ENCODE measurements at regions not wholly inside any gene's neighbourhood (a gene's known extent, or its start where the extent isn't known, plus 50 kb on each side); places are given as distances from the start of the nearest gene placed in this dataset.

GRCh38 chr2:167640096-167640495, 607.3 kb downstream of the STK39 start:
- Histone ChIP-seq H2BK120ac (replicated peaks; ENCODE audit: low read depth, low read length) (no peak overlapping the region), H3K36me3 (ENCODE audit: control insufficient read depth in 2 of 4, insufficient read depth in 4 of 4, low read length in 3 of 4) (no peaks in the 10 kb centered on the region), H2BK12ac (ENCODE audit: low read depth, low read length) (no peak overlapping the region), H3K4me1 (replicated peaks in 1 of 4; ENCODE audit: control insufficient read depth in 3 of 4, insufficient read depth in 4 of 4, low read length in 3 of 4) (no peaks in the 10 kb centered on the region), H3K9me3 (ENCODE audit: insufficient read depth in 2 of 2, low read depth in 1 of 2, low read length in 1 of 2) (no peaks in the 10 kb centered on the region), H3K27me3 (replicated peaks in 1 of 4; ENCODE audit: control insufficient read depth in 3 of 4, extremely low read depth in 1 of 4, insufficient read depth in 3 of 4, low read length in 3 of 4) (no peaks in the 10 kb centered on the region), H4K8ac (ENCODE audit: extremely low read depth, insufficient read depth, low read length) (no peak overlapping the region), H2AK5ac (ENCODE audit: low read depth, low read length) (no peak overlapping the region), H3K4me2 (ENCODE audit: insufficient read depth in 1 of 2, low read depth in 2 of 2, low read length in 2 of 2) (no peak overlapping the region), H2BK20ac (ENCODE audit: low read length) (no peak overlapping the region), H3K4me3 (ENCODE audit: extremely low read depth in 1 of 4, insufficient read depth in 2 of 4, low read depth in 3 of 4, low read length in 4 of 4) (no peak overlapping the region), H4K20me1 (replicated peaks in 1 of 2; ENCODE audit: control insufficient read depth in 1 of 2, insufficient read depth in 2 of 2, low read length in 2 of 2) (no peaks in the 10 kb centered on the region), H3K14ac (ENCODE audit: insufficient read length) (no peak overlapping the region), H3K4ac (replicated peaks; ENCODE audit: insufficient read length, low read depth, low read length) (no peak overlapping the region), H3K9ac (replicated peaks in 1 of 4; ENCODE audit: extremely low read depth in 1 of 4, low read depth in 3 of 4, low read length in 3 of 4) (no peak overlapping the region), H2BK5ac (ENCODE audit: low read depth, low read length) (no peak overlapping the region), H4K91ac (replicated peaks; ENCODE audit: insufficient read length, low read length) (no peak overlapping the region), H3K79me2 (ENCODE audit: control insufficient read depth in 1 of 2, insufficient read depth in 2 of 2, low read length in 2 of 2) (no peaks in the 10 kb centered on the region), H2AFZ (ENCODE audit: low read length) (no peak overlapping the region), H3K23me2 (ENCODE audit: low read depth, low read length) (no peaks in the 10 kb centered on the region), H2BK15ac (ENCODE audit: low read length) (no peak overlapping the region), H3K23ac (ENCODE audit: insufficient read length) (no peak overlapping the region), H3K27ac (ENCODE audit: low read depth, low read length) (no peak overlapping the region), H4K5ac (ENCODE audit: insufficient read length, low read depth, low read length) (no peak overlapping the region), H3K79me1 (ENCODE audit: low read depth, low read length) (no peaks in the 10 kb centered on the region; the same call in 1 of the 2 replicates), H3K56ac (replicated peaks; ENCODE audit: insufficient read length, low read depth, low read length) (no peak overlapping the region), H3K18ac (ENCODE audit: extremely low read depth, low read length) (no peak overlapping the region)
- POLR2A ChIA-PET (ENCODE audit: partially characterized antibody) = no interaction called here
- DNase-seq (ENCODE audit: low read depth in 1 of 2, low spot score in 2 of 2) (no peak), FAIRE-seq (no peak)
- CTCF ChIA-PET (ENCODE audit: partially characterized antibody) = interaction anchor here (0.9 kb wide), 1 partner anchor 16 kb away, joined by 3 read pairs; no protein-coding TSS in a partner anchor
- TF ChIP-seq RAD21 (IDR thresholded peaks at IDR 0.05 in 1 of 2, conservative IDR thresholded peaks at IDR 0.05 in 1 of 2; ENCODE audit: low read depth in 2 of 2, low read length in 2 of 2) (no peak), KDM5A (IDR thresholded peaks at IDR 0.05; ENCODE audit: low read length) (no peak), USF2 (IDR thresholded peaks at IDR 0.05; ENCODE audit: low read length) (no peak), EZH2 (IDR thresholded peaks at IDR 0.05; ENCODE audit: low read depth, low read length, severe bottlenecking) (no peak), RBBP5 (IDR thresholded peaks at IDR 0.05; ENCODE audit: borderline replicate concordance, low read depth, low read length) (no peak), SP1 (IDR thresholded peaks at IDR 0.05; ENCODE audit: low read depth, low read length) (no peak), ASH2L (IDR thresholded peaks at IDR 0.05; ENCODE audit: low read length) (no peak), ATF3 (IDR thresholded peaks at IDR 0.05; ENCODE audit: insufficient read depth, low read depth, low read length) (no peak)
- TF ChIP-seq, protein P1, sequence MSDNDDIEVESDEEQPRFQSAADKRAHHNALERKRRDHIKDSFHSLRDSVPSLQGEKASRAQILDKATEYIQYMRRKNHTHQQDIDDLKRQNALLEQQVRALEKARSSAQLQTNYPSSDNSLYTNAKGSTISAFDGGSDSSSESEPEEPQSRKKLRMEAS (IDR thresholded peaks at IDR 0.05) = no peak
- WGBS, 2 experiments (ENCODE audit: extremely low coverage in 1 of 2, insufficient coverage in 1 of 2, insufficient read length in 1 of 2, insufficient replicate concordance in 2 of 2, low coverage in 1 of 2, low lambda C conversion rate in 2 of 2, missing lambda C conversion rate in 1 of 2) = 92% methylated on average over 1 of the region's 1 CpG; no CpG with 5 or more reads in 1 of the 2 experiments
